NCI-H2227 treated with DMSO at 0.1 percent for 48 hours (cell line): ENCODE measurements at regions not wholly inside any gene's neighbourhood (a gene's known extent, or its start where the extent isn't known, plus 50 kb on each side); places are given as distances from the start of the nearest gene placed in this dataset.

ENCODE experiments used
- DNase-seq: peaks from one replicate; lab custom pipeline; 2025; lab: John Stamatoyannopoulos, UW

DNA sequence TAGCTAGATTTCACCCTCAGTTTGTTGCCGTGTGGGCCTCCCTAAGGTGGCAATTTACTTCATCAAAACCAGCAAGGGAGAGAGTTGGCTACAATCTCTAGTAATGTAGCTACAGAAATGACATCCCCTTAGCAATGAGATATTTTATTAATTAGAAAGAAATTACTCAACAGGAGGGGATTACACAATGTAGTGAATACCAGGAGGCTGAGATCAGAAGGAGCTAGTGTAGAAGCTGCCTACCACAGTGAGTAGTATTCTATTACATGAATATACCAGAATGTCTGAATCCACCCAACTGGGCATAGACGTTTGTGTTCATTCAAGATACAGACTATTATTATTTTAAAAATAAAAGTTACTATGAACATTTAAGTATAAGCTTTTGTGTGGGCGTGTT lies 868.2 kb upstream of the CXADR start:
- DNase-seq = no peak

DNA sequence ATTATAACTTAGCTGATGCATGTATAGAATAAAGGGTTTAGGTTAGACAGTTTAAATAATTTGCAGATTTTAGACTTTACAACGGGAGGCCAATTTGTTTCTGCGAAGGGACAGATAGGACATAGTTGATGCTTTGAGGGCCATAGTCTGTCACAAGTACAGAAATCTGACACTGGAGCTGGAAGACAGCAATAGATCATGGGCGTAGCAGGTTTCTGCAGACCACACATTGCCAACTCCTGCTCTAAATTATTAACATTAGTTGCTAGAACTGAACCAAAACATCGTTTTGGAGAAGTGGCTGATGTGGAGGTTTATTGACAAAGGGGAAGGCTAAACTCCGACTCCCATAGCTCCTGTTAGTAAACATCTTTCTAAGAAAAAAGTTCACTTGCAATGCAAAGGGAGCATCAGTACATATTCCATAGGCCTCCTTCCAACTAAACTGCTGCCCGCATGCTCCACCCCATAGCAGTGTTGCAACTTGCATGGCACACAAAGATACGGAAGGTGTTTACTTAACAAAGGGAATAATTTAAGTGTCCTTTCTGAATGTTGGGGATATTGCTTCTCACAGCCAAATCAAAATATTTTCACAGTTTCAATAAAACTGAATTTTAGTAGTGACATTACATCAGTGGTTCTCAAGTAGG lies 862.0 kb upstream of the CXADR start:
- DNase-seq = no peak

- DNase-seq = no peak
Measured at GRCh38 chr21:16651956-16652355, 860.9 kb upstream of the CXADR start.

GRCh38 chr21:16663436-16663835 lies 849.4 kb upstream of the CXADR start:
- no peak for DNase-seq

- DNase-seq = no peak
Measured at GRCh38 chr21:16667395-16667794, 845.4 kb upstream of the CXADR start.

GRCh38 chr21:16674949-16675348 lies 837.9 kb upstream of the CXADR start:
- DNase-seq = no peak

- no peak for DNase-seq
Measured at GRCh38 chr21:16676391-16676790, 836.5 kb upstream of the CXADR start.

- DNase-seq = peak; percentile 28
Measured at GRCh38 chr21:16678429-16679160, 834.2 kb upstream of the CXADR start.

DNA sequence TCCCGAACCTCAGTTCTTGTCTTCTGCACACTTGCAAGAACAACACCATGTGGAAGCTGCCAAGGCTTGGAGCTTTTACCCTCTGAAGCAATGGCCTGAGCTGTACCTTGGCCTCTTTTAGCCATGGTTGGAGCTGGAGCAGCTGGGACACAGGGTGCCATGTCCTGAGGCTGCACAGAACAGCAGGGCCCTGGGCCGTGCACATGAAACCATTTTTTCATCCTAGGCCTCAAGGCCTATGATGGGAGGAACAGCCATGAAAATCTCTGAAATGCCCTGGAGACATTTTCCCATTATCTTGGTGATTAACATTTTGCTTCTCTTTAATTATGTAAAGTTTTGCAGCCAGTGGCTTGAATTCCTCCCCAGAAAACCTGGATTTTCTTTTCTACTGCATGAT lies 817.8 kb upstream of the CXADR start:
- no peak for DNase-seq

DNA sequence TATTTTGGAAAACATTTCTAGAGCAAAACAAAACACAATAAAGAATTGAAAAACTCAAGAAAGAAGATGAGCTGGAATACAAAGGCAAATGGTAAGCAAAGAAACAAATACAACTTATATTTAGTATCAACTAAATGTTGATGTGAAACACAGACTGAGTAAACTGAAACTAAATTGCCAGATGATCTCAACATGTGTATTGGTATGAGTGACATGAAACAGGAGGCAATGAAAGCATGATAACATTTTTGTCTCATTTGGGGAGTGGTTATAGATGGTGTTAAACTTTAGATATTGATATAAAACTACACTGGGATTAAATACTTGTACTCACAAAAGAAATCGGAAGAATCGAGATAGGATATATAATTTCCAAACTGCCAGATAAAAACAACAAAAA lies 805.6 kb upstream of the CXADR start:
- no peak for DNase-seq

- no peak for DNase-seq
Measured at GRCh38 chr21:16708101-16708835, 804.6 kb upstream of the CXADR start.

- DNase-seq = no peak
Measured at GRCh38 chr21:16709866-16710550, 802.8 kb upstream of the CXADR start.

- no peak for DNase-seq
Measured at GRCh38 chr21:16711757-16712156, 801.1 kb upstream of the CXADR start.

GRCh38 chr21:16713331-16714117 lies 799.3 kb upstream of the CXADR start:
- no peak for DNase-seq

GRCh38 chr21:16740511-16740910 lies 772.3 kb upstream of the CXADR start:
- no peak for DNase-seq

GRCh38 chr21:16741141-16741665 lies 771.6 kb upstream of the CXADR start:
- DNase-seq = no peak

DNA sequence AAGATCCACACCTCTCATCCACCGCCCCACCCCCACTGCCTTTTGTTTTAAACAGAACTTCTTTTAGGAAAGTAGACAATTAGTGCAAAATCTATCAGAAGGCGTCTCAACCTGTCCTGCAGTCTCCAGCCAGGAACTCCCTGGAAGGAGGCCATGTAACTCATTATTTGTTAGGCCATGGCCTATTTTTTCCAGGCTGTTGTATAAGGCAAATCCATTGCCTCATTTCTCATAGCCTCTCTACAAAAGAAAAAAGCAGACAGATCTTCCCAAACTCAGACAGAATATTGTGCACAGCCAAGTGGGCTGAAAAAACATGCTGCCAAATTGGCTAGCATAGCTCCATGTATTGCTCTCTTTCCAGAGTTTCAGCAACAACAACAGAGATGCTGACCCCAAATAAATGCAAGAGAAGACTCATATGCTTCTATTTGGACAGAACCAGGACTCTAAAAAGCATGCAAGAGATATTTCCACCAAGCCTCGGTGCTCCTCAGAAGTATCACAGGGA lies 770.7 kb upstream of the CXADR start:
- DNase-seq = no peak

GRCh38 chr21:16742741-16743140 lies 770.1 kb upstream of the CXADR start:
- no peak for DNase-seq

DNA sequence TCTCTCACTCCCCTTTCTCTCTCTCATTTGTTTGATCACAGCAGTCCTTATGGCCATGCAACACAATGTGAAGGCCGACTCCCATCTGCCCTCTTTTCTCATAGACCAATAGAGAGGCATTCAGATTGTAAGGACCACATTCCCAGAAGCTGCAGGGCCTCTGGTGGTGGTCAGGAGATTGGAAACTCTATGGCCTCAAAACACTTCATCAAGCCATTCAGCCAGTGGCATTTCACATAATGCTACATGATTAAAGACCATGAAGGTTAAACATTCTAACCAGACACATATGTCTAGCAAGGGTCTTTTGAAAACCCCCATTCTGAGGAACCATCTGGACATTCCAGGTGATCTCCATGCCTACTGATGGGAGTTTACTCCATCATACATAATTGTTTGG lies 769.5 kb upstream of the CXADR start:
- DNase-seq = no peak

DNA sequence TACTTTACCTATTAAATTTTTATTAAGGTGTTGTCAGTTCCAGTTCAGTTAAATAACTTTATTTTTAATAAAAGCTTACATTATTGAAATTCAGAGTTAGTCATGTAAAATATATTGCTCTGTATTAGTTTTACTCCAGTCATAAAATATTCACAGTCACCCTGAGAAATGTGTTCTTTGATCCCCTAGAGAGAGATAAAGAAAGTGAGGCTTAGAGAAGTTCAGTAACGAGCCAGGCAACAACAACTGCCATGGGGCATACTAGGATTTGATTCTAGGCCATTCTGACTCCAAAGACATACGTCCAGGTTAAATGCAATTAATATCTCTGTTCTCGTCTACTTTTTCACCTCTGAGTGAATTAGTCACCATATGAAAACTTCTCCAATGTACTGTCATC lies 761.9 kb upstream of the CXADR start:
- DNase-seq = no peak
